ENCODE measurements at regions not wholly inside any gene's neighbourhood (a gene's known extent, or its start where the extent isn't known, plus 50 kb on each side); places are given as distances from the start of the nearest gene placed in this dataset.

DNA sequence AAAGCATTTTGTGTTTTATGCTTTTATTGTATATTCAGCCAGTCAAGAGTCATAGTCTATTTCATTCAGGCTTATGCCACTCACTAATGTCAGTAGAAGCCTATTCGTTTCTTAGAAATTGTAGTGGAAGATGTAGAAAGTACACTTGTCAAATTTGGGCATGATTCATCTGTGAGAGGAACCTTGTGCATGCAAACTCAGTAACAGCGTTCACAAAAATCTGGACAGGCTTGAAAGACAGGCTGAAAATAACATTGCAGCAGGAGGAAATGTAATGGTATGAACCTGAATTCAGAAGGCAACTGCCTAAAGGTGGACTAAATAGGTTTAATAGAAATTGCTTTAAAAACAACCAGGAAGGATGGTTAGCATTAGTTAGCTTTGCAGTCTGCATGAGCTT, 213.5 kb downstream of the CMPK2 start:
- TF ChIP-seq, protein P1, sequence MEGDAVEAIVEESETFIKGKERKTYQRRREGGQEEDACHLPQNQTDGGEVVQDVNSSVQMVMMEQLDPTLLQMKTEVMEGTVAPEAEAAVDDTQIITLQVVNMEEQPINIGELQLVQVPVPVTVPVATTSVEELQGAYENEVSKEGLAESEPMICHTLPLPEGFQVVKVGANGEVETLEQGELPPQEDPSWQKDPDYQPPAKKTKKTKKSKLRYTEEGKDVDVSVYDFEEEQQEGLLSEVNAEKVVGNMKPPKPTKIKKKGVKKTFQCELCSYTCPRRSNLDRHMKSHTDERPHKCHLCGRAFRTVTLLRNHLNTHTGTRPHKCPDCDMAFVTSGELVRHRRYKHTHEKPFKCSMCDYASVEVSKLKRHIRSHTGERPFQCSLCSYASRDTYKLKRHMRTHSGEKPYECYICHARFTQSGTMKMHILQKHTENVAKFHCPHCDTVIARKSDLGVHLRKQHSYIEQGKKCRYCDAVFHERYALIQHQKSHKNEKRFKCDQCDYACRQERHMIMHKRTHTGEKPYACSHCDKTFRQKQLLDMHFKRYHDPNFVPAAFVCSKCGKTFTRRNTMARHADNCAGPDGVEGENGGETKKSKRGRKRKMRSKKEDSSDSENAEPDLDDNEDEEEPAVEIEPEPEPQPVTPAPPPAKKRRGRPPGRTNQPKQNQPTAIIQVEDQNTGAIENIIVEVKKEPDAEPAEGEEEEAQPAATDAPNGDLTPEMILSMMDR (IDR thresholded peaks at IDR 0.05), result no peak
- TF ChIP-seq EP300 (IDR thresholded peaks at IDR 0.05) (no peak), POLR2A (IDR thresholded peaks at IDR 0.05) (no peak)
